ENCODE measurements at regions not wholly inside any gene's neighbourhood (a gene's known extent, or its start where the extent isn't known, plus 50 kb on each side); places are given as distances from the start of the nearest gene placed in this dataset.
"Not testable (repeated sequence)": the region's sequence is repeated elsewhere in the genome, so short reads cannot be mapped to it uniquely, and the experiment has no call there.

- H3K4me3 ChIP-seq (ENCODE audit: low read depth, low read length): no peak overlapping the region
- no peak for DNase-seq (ENCODE audit: low read depth)
These were observed 946.8 kb upstream of the SOX9 start for GRCh38 chr17:71173991-71174390.

- DNase-seq (ENCODE audit: low read depth): no peak
- no peak overlapping the region for H3K4me3 ChIP-seq (ENCODE audit: low read depth, low read length)
These were observed 944.5 kb upstream of the SOX9 start for GRCh38 chr17:71176331-71176730.

- no peak overlapping the region for H3K4me3 ChIP-seq (ENCODE audit: low read depth, low read length)
- no peak for DNase-seq (ENCODE audit: low read depth)
These were observed 943.8 kb upstream of the SOX9 start for GRCh38 chr17:71176928-71177443.

GRCh38 chr17:71180801-71181385 is 939.9 kb upstream of the SOX9 start:
- DNase-seq (ENCODE audit: low read depth): peak; percentile 80

GRCh38 chr17:71183066-71183660 is 937.7 kb upstream of the SOX9 start:
- DNase-seq (ENCODE audit: low read depth): no peak
- no peak overlapping the region for H3K4me3 ChIP-seq (ENCODE audit: low read depth, low read length)

More at GRCh38 chr17:71180801-71181385, 939.9 kb upstream of the SOX9 start:
- no peak overlapping the region for H3K4me3 ChIP-seq (ENCODE audit: low read depth, low read length)

GRCh38 chr17:71184716-71185115 is 936.1 kb upstream of the SOX9 start:
- DNase-seq (ENCODE audit: low read depth): no peak
- no peak overlapping the region for H3K4me3 ChIP-seq (ENCODE audit: low read depth, low read length)

- no peak for DNase-seq (ENCODE audit: low read depth)
- no peak overlapping the region for H3K4me3 ChIP-seq (ENCODE audit: low read depth, low read length)
These were observed 933.5 kb upstream of the SOX9 start for GRCh38 chr17:71187145-71187878.

GRCh38 chr17:71188811-71189492 is 931.9 kb upstream of the SOX9 start:
- H3K4me3 ChIP-seq (ENCODE audit: low read depth, low read length): no peak overlapping the region
- peak; percentile 84 for DNase-seq (ENCODE audit: low read depth)

GRCh38 chr17:71189493-71189831 is 931.4 kb upstream of the SOX9 start:
- no peak overlapping the region for H3K4me3 ChIP-seq (ENCODE audit: low read depth, low read length)
- no peak for DNase-seq (ENCODE audit: low read depth)

- no peak for DNase-seq (ENCODE audit: low read depth)
- no peak overlapping the region for H3K4me3 ChIP-seq (ENCODE audit: low read depth, low read length)
These were observed 928.7 kb upstream of the SOX9 start for GRCh38 chr17:71192039-71192555.

GRCh38 chr17:71192848-71193247 is 928.0 kb upstream of the SOX9 start:
- DNase-seq (ENCODE audit: low read depth): no peak
- H3K4me3 ChIP-seq (ENCODE audit: low read depth, low read length): no peak overlapping the region

GRCh38 chr17:71200597-71200996 is 920.2 kb upstream of the SOX9 start:
- no peak for DNase-seq (ENCODE audit: low read depth)
- no peak overlapping the region for H3K4me3 ChIP-seq (ENCODE audit: low read depth, low read length)

- DNase-seq (ENCODE audit: low read depth): no peak
These were observed 919.2 kb upstream of the SOX9 start for GRCh38 chr17:71201639-71202038.

GRCh38 chr17:71202449-71202848 is 918.4 kb upstream of the SOX9 start:
- DNase-seq (ENCODE audit: low read depth): no peak
- H3K4me3 ChIP-seq (ENCODE audit: low read depth, low read length): no peak overlapping the region

More at GRCh38 chr17:71201639-71202038, 919.2 kb upstream of the SOX9 start:
- H3K4me3 ChIP-seq (ENCODE audit: low read depth, low read length): no peak overlapping the region

- DNase-seq (ENCODE audit: low read depth): no peak
- H3K4me3 ChIP-seq (ENCODE audit: low read depth, low read length): no peak overlapping the region
These were observed 916.9 kb upstream of the SOX9 start for GRCh38 chr17:71203953-71204352.

GRCh38 chr17:71205951-71206350 is 914.9 kb upstream of the SOX9 start:
- DNase-seq (ENCODE audit: low read depth); H3K4me3 ChIP-seq (ENCODE audit: low read depth, low read length): not testable (repeated sequence)

- peak; percentile 89 for DNase-seq (ENCODE audit: low read depth)
- no peak overlapping the region for H3K4me3 ChIP-seq (ENCODE audit: low read depth, low read length)
These were observed 912.6 kb upstream of the SOX9 start for GRCh38 chr17:71208111-71208704.

GRCh38 chr17:71213936-71214335 is 906.9 kb upstream of the SOX9 start:
- no peak overlapping the region for H3K4me3 ChIP-seq (ENCODE audit: low read depth, low read length)
- DNase-seq (ENCODE audit: low read depth): no peak

GRCh38 chr17:71217769-71218168 is 903.1 kb upstream of the SOX9 start:
- no peak for DNase-seq (ENCODE audit: low read depth)
- no peak overlapping the region for H3K4me3 ChIP-seq (ENCODE audit: low read depth, low read length)

All from skeletal muscle cell (primary cell).